NCI-H2081 (cell line): ENCODE measurements at regions not wholly inside any gene's neighbourhood (a gene's known extent, or its start where the extent isn't known, plus 50 kb on each side); places are given as distances from the start of the nearest gene placed in this dataset.

ENCODE experiments used
- DNase-seq, 2 experiments: peaks; one replicate each; lab custom pipeline; 2025; lab: John Stamatoyannopoulos, UW

DNA sequence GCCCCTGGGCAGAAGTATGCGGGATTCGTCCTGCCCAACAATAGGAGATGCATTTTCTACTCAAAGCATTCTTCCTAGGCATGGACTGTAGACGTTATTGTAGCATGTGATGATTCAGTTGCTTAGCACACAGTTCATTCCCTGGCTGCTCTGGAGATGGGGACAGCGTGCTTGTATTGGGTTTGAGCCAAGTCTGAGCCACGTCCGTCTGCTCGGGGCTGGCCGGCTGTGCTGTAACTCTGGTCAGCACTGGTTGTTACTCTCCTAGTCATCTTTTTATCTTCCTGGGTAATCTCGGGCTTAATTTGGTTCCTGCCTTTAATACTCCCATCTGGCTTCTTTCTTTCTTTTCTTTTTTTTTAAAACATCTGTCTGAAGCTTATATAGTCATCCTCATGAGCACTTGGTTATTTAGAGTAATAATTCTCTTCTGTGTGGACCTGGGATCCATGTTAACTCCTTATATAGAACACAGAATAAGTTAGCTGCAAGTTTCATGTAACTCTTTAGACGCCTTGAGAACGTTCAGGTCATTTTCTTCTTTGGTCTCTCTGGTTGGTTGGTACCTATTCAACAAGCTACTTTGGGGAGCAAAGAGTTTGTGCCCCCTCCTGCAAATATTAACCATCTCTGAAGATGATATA, 118.8 kb upstream of the RPS23 start:
- DNase-seq, result peak in 1 of 2 experiments; percentile 10

DNA sequence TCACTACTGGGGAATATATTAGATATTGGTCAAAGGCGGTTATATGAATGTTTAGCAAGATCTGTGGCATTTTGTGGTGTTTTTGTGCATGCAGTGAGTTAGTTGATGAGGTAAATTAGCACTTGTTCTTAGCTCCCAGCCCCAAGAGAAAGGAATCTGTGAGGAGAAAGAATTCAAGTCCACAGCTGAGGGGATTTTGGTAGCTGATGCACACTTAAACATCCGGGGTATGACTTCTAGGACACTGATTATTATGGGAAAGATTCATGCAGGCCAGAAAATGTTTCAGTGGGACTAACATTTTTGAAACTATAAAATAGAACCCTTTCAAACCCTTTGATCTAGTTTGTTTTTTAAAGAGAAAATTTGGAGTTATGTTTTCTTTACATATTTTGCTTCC, 118.2 kb upstream of the RPS23 start:
- no peak for DNase-seq

DNA sequence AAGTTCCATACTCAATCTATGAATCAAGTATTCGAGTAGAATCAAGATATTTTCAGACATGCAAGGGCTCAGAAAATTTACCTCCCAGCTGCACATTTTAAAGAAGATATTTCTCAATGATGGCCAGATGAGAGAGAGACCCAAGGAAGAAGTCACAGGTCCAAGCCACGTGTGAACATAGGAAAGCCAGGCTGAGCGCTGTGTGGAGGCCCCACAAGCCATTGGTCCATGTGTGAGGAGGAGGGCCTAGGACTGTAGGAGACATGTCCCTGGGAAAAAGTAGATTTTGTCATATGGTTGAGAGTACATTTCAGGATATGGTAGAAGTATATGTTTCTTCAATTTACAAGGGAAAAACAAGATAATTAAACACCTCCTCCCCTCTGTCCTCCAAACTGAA, 115.8 kb upstream of the RPS23 start:
- no peak for DNase-seq

DNA sequence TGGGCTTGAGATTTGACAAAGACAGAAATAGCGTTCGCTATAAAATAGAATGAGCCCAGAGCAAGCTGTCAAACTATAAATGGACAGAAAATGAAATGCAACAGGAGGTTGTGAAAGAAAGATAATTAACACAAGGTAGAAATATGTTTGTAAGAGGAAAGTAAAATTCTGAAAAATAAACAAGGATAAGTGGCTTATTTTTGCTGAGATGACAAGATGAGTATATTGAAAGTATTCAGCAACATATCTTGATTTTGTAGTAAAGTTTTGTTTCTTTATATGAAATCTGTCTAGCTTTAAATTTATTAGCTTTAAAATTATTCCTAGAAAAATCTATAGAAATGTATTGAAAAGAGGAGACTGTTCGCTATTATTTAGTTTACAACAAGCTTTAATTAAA, 111.9 kb upstream of the RPS23 start:
- no peak for DNase-seq

DNA sequence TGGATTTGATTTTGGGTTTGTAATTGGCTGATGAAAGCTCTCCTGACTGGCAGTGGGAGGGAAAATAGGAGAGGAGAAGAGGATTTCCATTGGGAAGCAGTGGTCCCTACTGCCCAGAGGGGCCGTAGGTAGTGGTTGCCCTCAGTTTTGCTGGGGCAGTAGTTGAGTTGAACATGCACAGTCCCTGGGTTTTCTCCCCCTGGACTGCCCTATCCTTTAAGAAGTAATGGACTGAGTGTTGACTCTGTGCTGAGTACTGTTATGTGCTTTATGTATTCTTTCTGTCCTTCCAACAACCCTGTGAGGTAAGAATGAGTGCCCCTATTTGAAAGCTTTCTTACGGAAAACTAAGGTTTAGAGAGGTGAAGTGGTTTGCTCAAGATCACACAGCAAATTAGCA, 111.2 kb upstream of the RPS23 start:
- DNase-seq, result no peak

DNA sequence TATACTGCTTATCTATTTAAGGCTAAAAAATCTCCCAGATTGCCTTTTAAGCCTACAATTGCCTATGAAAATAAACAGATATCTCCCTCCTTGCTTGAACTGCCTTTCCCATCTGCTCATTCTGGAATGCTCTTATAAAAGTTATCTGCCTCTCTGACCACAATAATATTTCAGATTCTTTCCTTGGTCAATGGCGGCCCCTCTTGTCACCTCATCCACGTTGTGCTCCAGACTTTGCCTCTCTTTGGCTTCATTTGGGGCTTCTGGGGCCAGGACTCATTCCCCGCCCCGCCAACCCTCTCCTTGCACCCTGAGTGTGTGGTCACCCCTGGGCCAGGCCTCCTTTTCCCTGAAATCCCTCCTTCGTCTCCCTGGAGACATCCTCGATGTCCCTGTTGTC, 110.0 kb upstream of the RPS23 start:
- DNase-seq, result no peak

DNA sequence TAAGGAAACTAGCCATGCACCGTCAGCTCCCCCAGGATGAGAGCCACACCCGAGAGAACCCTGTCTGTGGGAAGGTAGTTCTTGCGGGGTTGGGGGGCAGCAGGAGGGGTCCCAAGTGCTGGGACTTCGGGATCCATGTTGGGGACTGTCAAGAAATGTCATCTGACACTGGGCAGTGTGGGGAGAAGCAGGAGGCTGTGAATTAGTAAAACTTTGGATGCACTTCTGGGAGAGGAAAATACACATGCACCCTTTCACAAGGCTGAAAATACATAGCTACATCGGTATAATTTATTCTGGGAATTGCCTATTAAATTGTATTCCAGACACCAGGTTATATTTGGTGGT, 109.6 kb upstream of the RPS23 start:
- no peak for DNase-seq

DNA sequence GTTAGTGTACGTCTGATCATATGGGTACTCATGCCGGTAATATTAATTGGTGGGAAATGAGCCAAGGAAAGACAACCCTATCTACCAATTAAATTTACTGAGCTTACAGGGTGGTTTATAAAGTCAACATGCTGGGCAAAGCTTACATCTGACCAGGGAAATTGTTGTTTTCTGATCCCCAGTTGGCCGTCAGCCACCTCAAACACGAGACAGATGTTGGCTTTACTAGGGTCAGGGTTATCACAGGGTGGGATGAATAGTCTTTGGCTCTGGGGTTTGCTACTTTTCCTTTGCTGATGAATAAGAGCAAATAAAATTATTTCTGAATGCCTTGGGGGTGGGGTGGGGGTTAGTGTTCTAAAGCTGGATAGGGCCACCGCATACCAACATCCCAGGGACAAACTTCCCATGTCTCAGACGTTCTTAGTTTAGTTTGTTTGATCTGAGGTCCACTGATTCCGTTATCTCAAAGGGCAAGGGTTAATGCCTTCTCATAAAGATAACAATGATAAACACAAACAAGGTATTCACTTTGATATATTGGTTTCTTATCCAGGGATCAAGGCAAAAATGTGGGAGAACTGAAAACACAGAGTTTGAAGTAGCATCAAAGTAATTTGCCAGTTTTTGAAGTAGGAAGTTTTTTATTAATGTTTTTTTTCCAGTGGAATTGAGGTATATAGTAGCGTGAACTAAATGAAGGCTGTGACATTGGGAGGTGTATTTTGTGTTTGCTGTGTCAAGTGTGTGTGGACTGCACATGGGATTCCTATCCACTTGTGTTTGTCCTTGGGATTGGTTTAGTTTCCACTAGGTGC, 109.1 kb upstream of the RPS23 start:
- DNase-seq, result peak; percentile 29 to 84

DNA sequence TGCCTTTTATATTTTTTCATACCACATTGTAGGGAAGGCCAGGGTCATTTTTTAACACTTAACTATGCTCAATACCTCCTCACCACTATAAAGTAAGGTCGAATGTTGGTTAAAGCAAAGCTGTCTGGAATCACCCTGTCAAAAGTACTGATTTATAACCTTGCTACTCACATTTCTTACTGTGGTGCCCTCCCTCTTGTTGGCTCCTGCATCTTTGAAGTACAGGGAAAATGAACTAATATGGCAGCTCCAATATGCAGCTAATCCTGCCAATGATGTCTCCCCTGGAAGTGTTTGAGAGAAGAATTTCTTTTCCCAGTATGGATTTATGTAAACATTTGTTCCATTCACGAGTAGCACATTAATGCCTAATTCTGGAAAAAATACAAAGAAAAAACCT, 108.4 kb upstream of the RPS23 start:
- DNase-seq, result no peak

DNA sequence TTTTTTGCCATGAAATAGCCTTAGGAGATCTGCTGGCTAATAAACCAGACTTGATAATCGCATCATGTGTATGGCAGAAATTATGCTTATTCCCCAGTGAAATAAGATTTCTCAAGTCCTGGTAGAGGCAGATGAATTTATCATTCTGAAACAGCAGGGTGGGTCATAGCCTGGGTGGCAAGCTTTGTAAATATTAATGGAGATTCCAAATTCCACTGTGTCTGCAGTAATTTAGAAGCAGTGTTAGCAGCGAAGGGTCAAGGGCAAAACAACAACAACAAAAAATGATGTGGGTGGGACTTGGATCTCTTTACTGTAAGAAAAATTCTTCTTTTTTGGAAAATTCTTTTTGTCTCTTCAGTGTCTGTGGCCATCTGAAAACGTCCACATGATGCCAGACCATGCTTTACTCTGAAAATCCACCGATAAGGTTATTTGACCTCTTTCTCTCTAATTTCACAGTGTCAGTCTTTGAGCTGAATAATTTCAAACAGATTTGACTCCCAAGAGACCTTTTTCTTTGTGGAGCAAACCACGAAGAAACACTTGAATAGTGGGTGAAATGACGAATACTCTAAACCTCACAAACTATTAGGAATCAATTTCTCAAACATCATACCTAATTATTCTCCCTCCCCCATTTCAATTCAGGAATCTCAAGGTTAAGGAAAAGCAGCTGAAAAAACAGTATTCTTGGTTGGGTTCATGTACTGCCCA, 106.0 kb upstream of the RPS23 start:
- DNase-seq, result no peak

DNA sequence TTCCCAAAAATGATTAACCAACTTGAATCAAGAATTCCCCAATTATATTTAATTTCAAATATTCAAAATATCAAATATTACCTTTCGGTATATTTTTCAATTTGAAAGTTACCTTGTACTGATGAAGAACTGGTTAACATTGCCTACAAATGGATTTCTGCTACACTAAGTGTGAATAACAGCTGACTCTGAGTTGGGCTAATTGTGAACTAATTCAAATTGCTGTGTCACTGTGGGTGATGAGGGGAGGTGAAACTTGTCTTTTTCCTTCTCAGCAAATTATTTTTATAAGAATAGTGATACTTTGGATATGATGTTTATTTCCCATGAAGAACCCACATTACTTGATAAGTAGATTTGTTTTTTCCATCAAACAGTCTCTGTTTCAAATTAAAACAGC, 103.4 kb upstream of the RPS23 start:
- DNase-seq, result no peak

DNA sequence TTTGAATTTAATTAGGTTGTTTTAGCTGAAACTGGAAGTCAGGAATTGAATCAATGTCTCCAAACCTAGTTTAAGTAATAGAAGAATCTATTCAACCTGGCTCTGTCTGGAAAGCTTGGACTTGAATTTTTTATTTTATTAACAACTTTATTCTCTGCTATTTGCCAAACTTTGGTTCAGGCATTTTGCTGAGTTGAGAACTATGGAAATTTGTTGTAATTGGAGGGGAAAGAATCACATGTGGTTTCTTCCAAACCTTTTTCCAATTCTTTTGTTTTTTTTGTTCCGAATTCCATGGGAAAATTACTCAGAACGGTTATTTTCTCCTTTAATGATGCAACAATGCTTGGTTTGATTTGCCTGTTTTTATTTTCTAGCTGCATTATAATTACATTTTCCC, 98.2 kb upstream of the RPS23 start:
- DNase-seq, result no peak

DNA sequence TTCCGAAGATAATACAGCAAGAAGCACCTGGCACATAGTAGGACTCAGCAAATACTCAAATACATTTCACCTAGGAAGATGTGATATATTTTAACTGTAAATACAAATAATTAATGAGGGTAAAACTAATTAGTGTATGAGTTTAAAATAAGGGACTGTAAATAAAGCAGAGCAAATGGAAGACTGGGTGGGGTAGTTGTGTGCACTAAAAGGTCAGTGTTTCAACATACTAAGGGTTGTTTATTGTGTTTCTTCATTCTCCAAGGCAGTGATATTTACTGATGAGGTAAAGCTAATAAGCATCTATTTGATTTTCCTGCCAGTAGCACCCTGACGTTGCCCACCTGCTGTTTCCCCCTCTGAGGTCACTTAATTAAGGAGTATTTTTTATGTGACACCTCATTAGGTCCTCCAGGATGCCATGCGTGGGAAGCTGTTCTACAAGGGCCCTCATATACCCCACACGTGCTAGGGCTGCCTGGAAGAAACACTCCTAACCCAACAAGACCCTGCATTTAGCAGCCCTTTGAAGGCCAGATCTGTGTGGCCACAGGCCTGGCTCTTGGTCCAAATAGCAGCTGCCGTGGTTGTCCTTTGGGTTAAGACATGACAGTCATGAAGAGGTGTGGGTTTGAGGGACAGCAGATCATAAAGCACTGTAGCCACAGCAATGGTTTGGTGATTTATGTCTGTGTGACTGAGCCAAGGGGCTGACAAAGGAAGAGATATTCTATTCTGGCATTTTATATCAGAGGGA, 97.5 kb upstream of the RPS23 start:
- peak in 1 of 2 experiments; percentile 2 for DNase-seq

DNA sequence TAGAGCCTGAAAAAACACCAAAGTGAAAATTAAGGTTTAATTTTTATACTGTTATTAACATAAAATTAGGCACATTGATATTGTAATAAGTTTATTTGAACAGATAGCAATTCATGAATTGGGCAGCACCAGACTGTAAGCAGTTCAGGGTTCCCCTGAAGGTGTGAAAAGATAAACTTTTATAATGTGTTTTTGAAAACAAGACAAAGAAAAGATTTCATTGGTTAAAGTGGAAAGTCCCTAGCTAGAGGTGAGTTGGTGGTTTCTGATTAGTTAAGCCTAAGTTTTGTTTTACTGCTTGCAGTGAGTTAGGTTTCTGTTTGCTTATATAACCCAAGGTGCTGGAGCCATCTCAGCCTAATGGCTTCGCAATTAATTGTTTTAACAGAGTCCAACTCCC, 96.5 kb upstream of the RPS23 start:
- no peak for DNase-seq

DNA sequence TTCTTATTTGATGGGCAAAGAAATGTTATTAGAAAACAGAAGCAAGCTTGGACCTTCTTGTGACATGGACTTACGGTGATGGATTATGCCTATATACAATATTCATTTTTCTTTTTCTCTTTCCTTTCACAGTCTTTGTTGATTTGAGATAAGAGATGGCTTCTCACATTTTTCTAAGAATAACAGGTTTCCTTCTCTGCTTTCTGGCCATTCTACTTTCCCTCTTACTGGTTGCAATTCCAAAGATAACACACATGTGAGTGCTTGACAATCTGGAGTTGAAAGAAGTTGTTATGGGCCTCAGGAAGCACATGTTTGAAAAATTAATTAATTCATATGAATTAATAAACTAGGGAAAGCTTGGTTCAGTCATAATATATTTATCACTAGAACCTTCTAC, 89.8 kb upstream of the RPS23 start:
- DNase-seq, result no peak

DNA sequence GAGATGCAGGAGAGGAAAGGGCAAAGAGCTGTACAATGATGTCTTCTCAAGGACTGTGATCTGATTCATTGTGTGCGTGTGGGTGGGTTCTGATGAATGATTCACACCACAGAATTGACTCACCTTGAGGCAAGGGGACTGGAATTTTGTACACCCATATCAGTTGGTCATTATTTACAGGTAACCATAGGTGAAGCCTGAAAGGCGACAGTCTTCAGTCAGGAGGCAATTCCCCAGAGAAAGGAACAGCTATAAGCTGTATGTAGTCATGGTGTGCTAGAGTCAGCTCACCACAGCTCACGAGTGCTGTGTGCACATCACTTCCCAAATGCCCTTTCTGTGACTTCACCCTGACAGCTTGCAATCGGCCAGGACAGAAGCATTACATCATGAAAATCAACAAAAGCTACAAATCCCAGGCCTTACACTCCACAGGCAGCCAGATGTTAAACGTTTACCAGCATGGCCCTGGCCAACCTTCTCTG, 87.6 kb upstream of the RPS23 start:
- DNase-seq, result no peak

DNA sequence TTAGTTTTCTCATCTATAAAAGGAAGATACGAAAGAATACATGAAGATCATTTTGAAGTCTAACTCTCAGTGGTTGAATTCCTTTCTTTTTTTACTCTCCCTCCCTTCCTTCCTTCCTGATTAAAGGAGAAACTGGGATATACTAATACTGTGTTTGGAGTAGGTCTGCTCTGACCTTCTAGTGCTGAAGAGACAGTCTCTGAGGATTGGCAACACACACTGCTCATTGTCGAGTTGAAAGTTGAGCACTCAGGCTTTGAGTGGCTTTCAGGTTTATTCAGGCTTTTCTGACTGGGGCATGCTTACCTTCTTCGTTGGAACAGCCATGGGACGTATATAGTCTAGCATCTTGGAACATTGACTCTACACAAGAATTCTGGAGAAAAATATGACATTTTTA, 86.9 kb upstream of the RPS23 start:
- DNase-seq, result no peak

DNA sequence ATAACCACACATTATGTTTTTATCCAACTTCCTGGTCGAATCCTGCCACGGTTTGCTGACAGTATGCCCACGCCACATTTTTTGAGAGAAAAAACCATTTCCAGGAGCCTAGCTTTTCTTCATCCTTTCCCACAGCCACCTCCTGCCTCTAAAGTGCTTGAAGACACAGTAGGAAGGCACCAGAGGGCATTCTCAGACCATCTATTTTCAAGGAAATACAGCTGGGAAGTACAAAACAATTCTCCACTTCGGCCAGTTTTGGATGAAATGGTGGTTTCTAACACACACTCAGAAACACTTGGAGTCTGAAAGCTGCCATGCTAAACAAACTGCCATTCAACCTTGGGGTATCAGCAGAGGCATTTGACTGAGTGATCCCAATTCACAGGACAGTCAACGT, 86.3 kb upstream of the RPS23 start:
- no peak for DNase-seq

DNA sequence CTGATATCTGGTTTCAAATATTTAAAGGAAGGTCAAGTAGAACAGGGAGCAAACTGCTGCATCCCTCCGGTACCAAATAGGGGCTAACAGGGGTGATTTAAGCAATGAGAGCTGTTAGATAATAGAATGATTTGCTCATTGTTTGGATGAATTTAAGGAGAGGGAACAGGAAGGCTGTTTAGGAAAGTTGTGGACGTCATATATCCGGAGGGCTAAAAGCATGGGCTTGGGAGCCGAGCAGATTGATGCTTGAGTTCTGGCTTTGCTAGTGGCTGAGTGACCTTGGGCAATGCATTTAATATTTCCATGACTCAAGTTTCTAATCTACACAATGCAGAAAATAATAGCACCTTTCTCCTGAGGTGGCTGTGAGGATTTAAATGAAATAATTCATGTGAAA, 85.4 kb upstream of the RPS23 start:
- no peak for DNase-seq

DNA sequence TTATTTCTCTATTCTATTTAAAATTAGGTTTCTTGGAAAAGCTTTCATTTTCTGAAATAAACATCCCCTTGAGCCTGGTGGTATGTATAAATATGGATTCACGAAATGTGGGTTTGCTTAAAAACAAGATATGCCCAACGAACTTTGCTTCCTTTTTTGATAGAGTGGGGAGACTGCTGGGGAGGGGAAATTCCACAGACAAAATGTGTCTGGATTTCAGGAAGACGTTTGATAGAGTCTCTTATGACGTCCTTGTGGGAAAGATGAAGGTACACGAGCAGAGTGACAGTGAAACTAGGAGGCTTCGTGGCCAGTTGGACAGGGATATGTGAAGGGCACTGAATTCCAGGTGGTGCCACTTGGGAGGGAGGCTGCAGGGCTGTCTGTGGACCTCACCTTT, 84.5 kb upstream of the RPS23 start:
- DNase-seq, result no peak

DNA sequence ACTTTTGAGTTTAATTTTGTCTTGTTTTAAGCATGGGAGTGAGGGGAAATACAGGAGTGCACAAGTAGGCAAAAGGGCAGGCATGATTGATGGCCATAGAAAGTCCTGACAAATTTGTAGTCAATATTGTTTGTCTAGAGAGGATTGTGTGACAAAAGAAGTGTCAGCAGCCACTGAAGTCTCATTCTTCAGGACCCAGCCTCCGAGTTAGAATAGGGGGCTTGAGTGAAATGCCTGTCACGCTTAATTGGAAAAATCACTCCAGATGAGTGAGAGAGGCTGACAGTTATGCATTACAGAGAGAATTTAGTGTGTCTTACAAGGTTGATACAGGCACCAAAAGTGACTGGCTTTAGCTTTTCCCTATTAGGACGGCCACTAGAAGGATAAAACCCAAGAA, 81.9 kb upstream of the RPS23 start:
- no peak for DNase-seq

DNA sequence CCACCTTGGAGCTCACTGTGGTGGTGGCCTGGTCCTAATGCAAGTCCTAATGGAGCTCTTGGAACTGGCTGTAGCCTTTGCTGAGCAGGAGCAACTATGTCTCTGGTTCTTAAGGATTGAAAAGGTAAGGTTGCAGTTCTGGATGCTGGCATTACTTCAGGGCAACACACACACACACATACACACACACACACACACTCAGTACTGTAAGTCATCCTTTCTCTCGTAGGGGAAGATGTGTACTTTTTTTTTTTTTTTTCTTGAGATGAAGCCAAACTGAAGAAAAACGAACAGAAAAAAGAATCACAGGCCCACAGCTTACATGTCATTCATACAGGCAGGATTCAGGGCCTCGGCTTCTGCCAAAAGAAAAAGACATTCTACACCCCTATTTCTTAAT, 81.1 kb upstream of the RPS23 start:
- DNase-seq, result no peak
